GM18867 (cell line): ENCODE measurements at regions not wholly inside any gene's neighbourhood (a gene's known extent, or its start where the extent isn't known, plus 50 kb on each side); places are given as distances from the start of the nearest gene placed in this dataset.
"Not testable (repeated sequence)": the region's sequence is repeated elsewhere in the genome, so short reads cannot be mapped to it uniquely, and the experiment has no call there.

ENCODE experiments used
- ATAC-seq: cut with Tn5 transposase; IDR thresholded peaks from one replicate; pipeline ENCODE4 v1.9.1; 2021; ENCODE audit warnings: mild to moderate bottlenecking, moderate library complexity; ENCODE audit not compliant: unreplicated experiment

GRCh38 chr14:106153362-106153955, 627.1 kb downstream of the TMEM121 start:
- ATAC-seq, result not testable (repeated sequence)

GRCh38 chr14:106163316-106163715, 636.9 kb downstream of the TMEM121 start:
- ATAC-seq, result no peak

- not testable (repeated sequence) for ATAC-seq
These were observed 637.4 kb downstream of the TMEM121 start for GRCh38 chr14:106163812-106164211.

- no peak for ATAC-seq
These were observed 639.8 kb downstream of the TMEM121 start for GRCh38 chr14:106166232-106166631.

GRCh38 chr14:106166650-106167204, 640.3 kb downstream of the TMEM121 start:
- no peak for ATAC-seq

GRCh38 chr14:106170163-106170658, 643.8 kb downstream of the TMEM121 start:
- ATAC-seq, result not testable (repeated sequence)

GRCh38 chr14:106174206-106174605, 647.8 kb downstream of the TMEM121 start:
- no peak for ATAC-seq

GRCh38 chr14:106177266-106178246, 651.2 kb downstream of the TMEM121 start:
- peak; percentile 67 for ATAC-seq

GRCh38 chr14:106179761-106180160, 653.4 kb downstream of the TMEM121 start:
- no peak for ATAC-seq

GRCh38 chr14:106184771-106185170, 658.4 kb downstream of the TMEM121 start:
- ATAC-seq, result not testable (repeated sequence)

GRCh38 chr14:106185174-106185836, 658.9 kb downstream of the TMEM121 start:
- ATAC-seq, result not testable (repeated sequence)

GRCh38 chr14:106185837-106186233, 659.5 kb downstream of the TMEM121 start:
- no peak for ATAC-seq

- no peak for ATAC-seq
These were observed 660.8 kb downstream of the TMEM121 start for GRCh38 chr14:106187216-106187615.

- ATAC-seq, result not testable (repeated sequence)
These were observed 666.3 kb downstream of the TMEM121 start for GRCh38 chr14:106192701-106193100.

GRCh38 chr14:106196459-106196858, 670.1 kb downstream of the TMEM121 start:
- ATAC-seq, result not testable (repeated sequence)

- ATAC-seq, result not testable (repeated sequence)
These were observed 670.9 kb downstream of the TMEM121 start for GRCh38 chr14:106197264-106197663.

- ATAC-seq, result no peak
These were observed 672.7 kb downstream of the TMEM121 start for GRCh38 chr14:106199097-106199496.

- ATAC-seq, result no peak
These were observed 674.3 kb downstream of the TMEM121 start for GRCh38 chr14:106200541-106201315.

- ATAC-seq, result no peak
These were observed 675.0 kb downstream of the TMEM121 start for GRCh38 chr14:106201376-106201775.

- no peak for ATAC-seq
These were observed 677.1 kb downstream of the TMEM121 start for GRCh38 chr14:106203438-106203837.
